Endothelial cell of umbilical vein (primary cell): ENCODE measurements at regions not wholly inside any gene's neighbourhood (a gene's known extent, or its start where the extent isn't known, plus 50 kb on each side); places are given as distances from the start of the nearest gene placed in this dataset.

Experiments used
- EZH2 ChIP-seq: IDR thresholded peaks from 2 replicates; pipeline ENCODE4 v1.6.1; 2012; ENCODE audit warnings: borderline replicate concordance, low read depth, mild to moderate bottlenecking, moderate library complexity, low read length, inconsistent platforms; ENCODE audit not compliant: severe bottlenecking
- POLR2AphosphoS5 ChIP-seq: IDR thresholded peaks from 2 replicates; pipeline ENCODE4 v1.6.1; 2012; ENCODE audit warnings: low read depth, mild to moderate bottlenecking, control low read depth, low read length, moderate library complexity; ENCODE audit not compliant: insufficient read depth

GRCh38 chr3:67245545-67245944 lies 247.4 kb downstream of the KBTBD8 start:
- no peak for TF ChIP-seq POLR2AphosphoS5
- no peak for TF ChIP-seq EZH2
